ENCODE measurements at regions not wholly inside any gene's neighbourhood (a gene's known extent, or its start where the extent isn't known, plus 50 kb on each side); places are given as distances from the start of the nearest gene placed in this dataset.
A peak's percentile ranks its signal among the peaks of the same experiment; 100 is the strongest.

GRCh38 chr5:39668980-39669379 is 244.2 kb upstream of the DAB2 start:
- no peak overlapping the region for H3K27ac ChIP-seq
- intact Hi-C loops (cut with DNase I; ENCODE audit: low total_unique reads): no loop called here
- no peaks in the 10 kb centered on the region for H3K36me3 ChIP-seq (ENCODE audit: low read depth, missing control alignments)
- no peak overlapping the region for H3K4me3 ChIP-seq
- no peaks in the 10 kb centered on the region for H3K27me3 ChIP-seq
- H3K9me3 ChIP-seq: no peaks in the 10 kb centered on the region
- H3K4me1 ChIP-seq: no peaks in the 10 kb centered on the region
- DNase-seq: no peak
- TF ChIP-seq POLR2A (IDR thresholded peaks at IDR 0.05): no peak
- no peak for TF ChIP-seq CTCF (IDR thresholded peaks at IDR 0.05)
- WGBS, 2 donors: 77 to 82% methylated on average over 3 of the region's 3 CpGs

- Histone ChIP-seq H3K4me3 (peak overlapping the region; percentile 25 to 51), H3K9me3 (no peaks in the 10 kb centered on the region), H3K27me3 (no peaks in the 10 kb centered on the region), H3K4me1 (no peaks in the 10 kb centered on the region), H3K27ac (no peak overlapping the region), H3K36me3 (ENCODE audit: low read depth, missing control alignments) (no peaks in the 10 kb centered on the region)
- no peak for TF ChIP-seq CTCF (IDR thresholded peaks at IDR 0.05)
- no peak for TF ChIP-seq POLR2A (IDR thresholded peaks at IDR 0.05)
- no peak for DNase-seq
- intact Hi-C loops (cut with DNase I; ENCODE audit: low total_unique reads): no loop called here
- WGBS, 2 donors: 76 to 77% methylated on average over 3 to 23 of the region's 23 CpGs
Observed at GRCh38 chr5:39665328-39665727, 240.5 kb upstream of the DAB2 start.

GRCh38 chr5:39662945-39663344 is 238.2 kb upstream of the DAB2 start:
- intact Hi-C loops (cut with DNase I; ENCODE audit: low total_unique reads): no loop called here
- H3K4me1 ChIP-seq: no peaks in the 10 kb centered on the region
- 75 to 84% methylated on average over 3 of the region's 3 CpGs for WGBS, 2 donors
- no peak overlapping the region for H3K4me3 ChIP-seq
- H3K36me3 ChIP-seq (ENCODE audit: low read depth, missing control alignments): no peaks in the 10 kb centered on the region
- DNase-seq: no peak
- H3K27me3 ChIP-seq: no peaks in the 10 kb centered on the region
- TF ChIP-seq POLR2A (IDR thresholded peaks at IDR 0.05): no peak
- TF ChIP-seq CTCF (IDR thresholded peaks at IDR 0.05): no peak
- no peaks in the 10 kb centered on the region for H3K9me3 ChIP-seq
- no peak overlapping the region for H3K27ac ChIP-seq

- Histone ChIP-seq H3K4me1 (no peaks in the 10 kb centered on the region), H3K4me3 (no peak overlapping the region), H3K27me3 (no peaks in the 10 kb centered on the region), H3K36me3 (ENCODE audit: low read depth, missing control alignments) (no peaks in the 10 kb centered on the region), H3K27ac (no peak overlapping the region), H3K9me3 (no peaks in the 10 kb centered on the region)
- no peak for DNase-seq
- TF ChIP-seq CTCF (IDR thresholded peaks at IDR 0.05) (no peak), POLR2A (IDR thresholded peaks at IDR 0.05) (no peak)
- intact Hi-C loops (cut with DNase I; ENCODE audit: low total_unique reads): no loop called here
Observed at GRCh38 chr5:39661026-39661779, 236.4 kb upstream of the DAB2 start.

- 80 to 92% methylated on average over 1 of the region's 1 CpG for WGBS, 2 donors
- Histone ChIP-seq H3K9me3 (no peaks in the 10 kb centered on the region), H3K4me1 (no peaks in the 10 kb centered on the region), H3K27ac (no peak overlapping the region), H3K27me3 (no peaks in the 10 kb centered on the region), H3K36me3 (ENCODE audit: low read depth, missing control alignments) (no peaks in the 10 kb centered on the region), H3K4me3 (no peak overlapping the region)
- intact Hi-C loops (cut with DNase I; ENCODE audit: low total_unique reads): no loop called here
- TF ChIP-seq CTCF (IDR thresholded peaks at IDR 0.05) (no peak), POLR2A (IDR thresholded peaks at IDR 0.05) (no peak)
- DNase-seq: no peak
Observed at GRCh38 chr5:39660020-39660419, 235.2 kb upstream of the DAB2 start.

All from testis (tissue), 2 donors.